Activated CD8-positive, alpha-beta T cell treated with anti-CD3 and anti-CD28 coated beads for 36 hours (primary cell): ENCODE measurements at regions not wholly inside any gene's neighbourhood (a gene's known extent, or its start where the extent isn't known, plus 50 kb on each side); places are given as distances from the start of the nearest gene placed in this dataset.
"Not testable (repeated sequence)": the region's sequence is repeated elsewhere in the genome, so short reads cannot be mapped to it uniquely, and the experiment has no call there.

Source experiments
- ATAC-seq: fragments of 200-7000 bp; cut with Tn5 transposase; one replicate; pipeline ENCODE4 v1.10.0; 2021; ENCODE audit warnings: mild to moderate bottlenecking, moderate library complexity
- CTCF ChIA-PET: fragments of 350-600 bp; sonication (Branson Sonifier 250); formaldehyde crosslinking; loops from one replicate; lab custom pipeline; 2021; ENCODE audit warnings: antibody characterized with exemption; lab: Charles Lee
- POLR2A ChIA-PET: fragments of 350-600 bp; sonication (Branson Sonifier 250); formaldehyde crosslinking; loops from one replicate; lab custom pipeline; 2021; ENCODE audit warnings: antibody characterized with exemption; lab: Charles Lee
- DNase-seq: peaks from one replicate; pipeline ENCODE4 v3.0.0-alpha.2; 2020
- H3K27ac Mint-ChIP-seq: one replicate; pipeline ENCODE4 v1.8.0; 2021; ENCODE audit warnings: mild to moderate bottlenecking, mixed read lengths
- H3K27me3 Mint-ChIP-seq: one replicate; pipeline ENCODE4 v1.8.0; 2021; ENCODE audit warnings: mixed read lengths
- H3K36me3 Mint-ChIP-seq: one replicate; pipeline ENCODE4 v1.8.0; 2021; ENCODE audit warnings: low read depth, mixed read lengths
- H3K4me1 Mint-ChIP-seq: one replicate; pipeline ENCODE4 v1.8.0; 2021; ENCODE audit warnings: low read depth, mixed read lengths
- H3K4me3 Mint-ChIP-seq: one replicate; pipeline ENCODE4 v1.8.0; 2021; ENCODE audit warnings: mild to moderate bottlenecking, moderate library complexity, mixed read lengths
- H3K9me3 Mint-ChIP-seq: one replicate; pipeline ENCODE4 v1.8.0; 2021; ENCODE audit warnings: mixed read lengths
- CTCF ChIP-seq: fragments of 200-600 bp; IDR thresholded peaks from one replicate; pipeline ENCODE4 v1.8.0; 2022; ENCODE audit warnings: antibody characterized with exemption, mild to moderate bottlenecking
- intact Hi-C: fragments of 100-400 bp; cut with micrococcal nuclease; formaldehyde crosslinking; loops from one replicate; pipeline ENCODE4 v1.10.0; 2022

- no peak for ATAC-seq
- intact Hi-C loops = no loop called here
- TF ChIP-seq CTCF = no peak
- DNase-seq = no peak
- ChIA-PET CTCF (no interaction called here), POLR2A (no interaction called here)
- Mint-ChIP-seq H3K9me3 (no peaks in the 10 kb centered on the region), H3K4me3 (no peak overlapping the region), H3K27me3 (no peaks in the 10 kb centered on the region), H3K27ac (no peak overlapping the region), H3K36me3 (no peaks in the 10 kb centered on the region), H3K4me1 (no peaks in the 10 kb centered on the region)
Observed at GRCh38 chr6:79404677-79405076, 132.6 kb downstream of the LCA5 start.

GRCh38 chr6:79404261-79404660 lies 133.0 kb downstream of the LCA5 start:
- H3K27ac Mint-ChIP-seq = no peak overlapping the region
- H3K9me3 Mint-ChIP-seq = no peaks in the 10 kb centered on the region
- DNase-seq = no peak
- H3K36me3 Mint-ChIP-seq = no peaks in the 10 kb centered on the region
- ChIA-PET POLR2A (no interaction called here), CTCF (no interaction called here)
- no peak overlapping the region for H3K4me3 Mint-ChIP-seq
- no peaks in the 10 kb centered on the region for H3K4me1 Mint-ChIP-seq
- intact Hi-C loops = no loop called here
- H3K27me3 Mint-ChIP-seq = no peaks in the 10 kb centered on the region
- no peak for TF ChIP-seq CTCF
- ATAC-seq = no peak

GRCh38 chr6:79403563-79403962 lies 133.7 kb downstream of the LCA5 start:
- no peak for TF ChIP-seq CTCF
- ChIA-PET CTCF (no interaction called here), POLR2A (no interaction called here)
- H3K36me3 Mint-ChIP-seq = no peaks in the 10 kb centered on the region
- no peaks in the 10 kb centered on the region for H3K9me3 Mint-ChIP-seq
- no peak overlapping the region for H3K4me3 Mint-ChIP-seq
- DNase-seq (no peak), ATAC-seq (no peak)
- H3K4me1 Mint-ChIP-seq = no peaks in the 10 kb centered on the region
- no peak overlapping the region for H3K27ac Mint-ChIP-seq
- no peaks in the 10 kb centered on the region for H3K27me3 Mint-ChIP-seq
- intact Hi-C loops = no loop called here

GRCh38 chr6:79403086-79403485 lies 134.1 kb downstream of the LCA5 start:
- no peaks in the 10 kb centered on the region for H3K27me3 Mint-ChIP-seq
- ATAC-seq = no peak
- intact Hi-C loops = no loop called here
- no peak for TF ChIP-seq CTCF
- H3K9me3 Mint-ChIP-seq = no peaks in the 10 kb centered on the region
- POLR2A ChIA-PET = no interaction called here
- H3K4me1 Mint-ChIP-seq = no peaks in the 10 kb centered on the region
- no peaks in the 10 kb centered on the region for H3K36me3 Mint-ChIP-seq
- no peak overlapping the region for H3K4me3 Mint-ChIP-seq
- DNase-seq = no peak
- H3K27ac Mint-ChIP-seq = no peak overlapping the region
- CTCF ChIA-PET = no interaction called here

GRCh38 chr6:79399499-79399898 lies 137.7 kb downstream of the LCA5 start:
- ChIA-PET POLR2A (no interaction called here), CTCF (no interaction called here)
- ATAC-seq (no peak), DNase-seq (no peak)
- no peaks in the 10 kb centered on the region for H3K4me1 Mint-ChIP-seq
- no peak overlapping the region for H3K27ac Mint-ChIP-seq
- no peaks in the 10 kb centered on the region for H3K36me3 Mint-ChIP-seq
- peaks cover 1% of the 10 kb centered on the region for H3K27me3 Mint-ChIP-seq
- intact Hi-C loops = no loop called here
- no peak for TF ChIP-seq CTCF
- H3K9me3 Mint-ChIP-seq = no peaks in the 10 kb centered on the region
- H3K4me3 Mint-ChIP-seq = no peak overlapping the region

GRCh38 chr6:79398617-79399016 lies 138.6 kb downstream of the LCA5 start:
- H3K4me3 Mint-ChIP-seq, POLR2A ChIA-PET, H3K27me3 Mint-ChIP-seq, H3K36me3 Mint-ChIP-seq, DNase-seq, ATAC-seq, CTCF ChIA-PET, H3K4me1 Mint-ChIP-seq, H3K9me3 Mint-ChIP-seq, H3K27ac Mint-ChIP-seq, intact Hi-C loops: not testable (repeated sequence)
